ENCODE measurements at regions not wholly inside any gene's neighbourhood (a gene's known extent, or its start where the extent isn't known, plus 50 kb on each side); places are given as distances from the start of the nearest gene placed in this dataset.

GRCh38 chr5:52685971-52686370, 101.7 kb upstream of the ITGA1 start:
- Mint-ChIP-seq H3K4me1 (peaks cover 6% of the 10 kb centered on the region), H3K9me3 (no peaks in the 10 kb centered on the region), H3K4me3 (no peak overlapping the region), H3K36me3 (ENCODE audit: low read depth) (no peaks in the 10 kb centered on the region), H3K27me3 (ENCODE audit: insufficient read depth) (no peaks in the 10 kb centered on the region), H3K27ac (no peak overlapping the region)
- Histone ChIP-seq H3K9me3 (ENCODE audit: control insufficient read depth, low read length) (no peaks in the 10 kb centered on the region), H3K4me1 (ENCODE audit: control insufficient read depth, insufficient read depth, low read length) (no peaks in the 10 kb centered on the region), H3K36me3 (ENCODE audit: control insufficient read depth, insufficient read depth, low read length) (no peaks in the 10 kb centered on the region), H3K27ac (ENCODE audit: low read depth, low read length) (no peak overlapping the region), H3K27me3 (ENCODE audit: control insufficient read depth, insufficient read depth, low read length, poor library complexity, severe bottlenecking) (no peaks in the 10 kb centered on the region), H3K4me3 (ENCODE audit: low read length) (no peak overlapping the region), H3K9ac (ENCODE audit: extremely low read depth, low read length, poor library complexity, severe bottlenecking) (no peak overlapping the region)
- no peak for TF ChIP-seq CTCF (conservative IDR thresholded peaks at IDR 0.05)
- WGBS, 2 experiments (ENCODE audit: insufficient coverage in 1 of 2, insufficient read length in 1 of 2) = 86 to 100% methylated on average over 2 to 3 of the region's 4 CpGs
- DNase-seq = no peak

- Histone ChIP-seq H3K36me3 (ENCODE audit: control insufficient read depth, insufficient read depth, low read length) (no peaks in the 10 kb centered on the region), H3K4me1 (ENCODE audit: control insufficient read depth, insufficient read depth, low read length) (no peaks in the 10 kb centered on the region), H3K9me3 (ENCODE audit: control insufficient read depth, low read length) (no peaks in the 10 kb centered on the region), H3K27ac (ENCODE audit: low read depth, low read length) (no peak overlapping the region), H3K27me3 (ENCODE audit: control insufficient read depth, insufficient read depth, low read length, poor library complexity, severe bottlenecking) (no peaks in the 10 kb centered on the region), H3K9ac (ENCODE audit: extremely low read depth, low read length, poor library complexity, severe bottlenecking) (no peak overlapping the region), H3K4me3 (ENCODE audit: low read length) (no peak overlapping the region)
- WGBS, 2 experiments (ENCODE audit: insufficient coverage in 1 of 2, insufficient read length in 1 of 2) = 60 to 81% methylated on average over 1 to 2 of the region's 2 CpGs
- no peak overlapping the region for H3K27ac Mint-ChIP-seq
- no peak for TF ChIP-seq CTCF (conservative IDR thresholded peaks at IDR 0.05)
- H3K4me1 Mint-ChIP-seq = peaks cover 12% of the 10 kb centered on the region
- no peaks in the 10 kb centered on the region for H3K36me3 Mint-ChIP-seq (ENCODE audit: low read depth)
- H3K4me3 Mint-ChIP-seq = no peak overlapping the region
- DNase-seq = peak; percentile 49
- no peaks in the 10 kb centered on the region for H3K27me3 Mint-ChIP-seq (ENCODE audit: insufficient read depth)
- no peaks in the 10 kb centered on the region for H3K9me3 Mint-ChIP-seq
Measured at GRCh38 chr5:52690236-52690768, 97.4 kb upstream of the ITGA1 start.

DNA sequence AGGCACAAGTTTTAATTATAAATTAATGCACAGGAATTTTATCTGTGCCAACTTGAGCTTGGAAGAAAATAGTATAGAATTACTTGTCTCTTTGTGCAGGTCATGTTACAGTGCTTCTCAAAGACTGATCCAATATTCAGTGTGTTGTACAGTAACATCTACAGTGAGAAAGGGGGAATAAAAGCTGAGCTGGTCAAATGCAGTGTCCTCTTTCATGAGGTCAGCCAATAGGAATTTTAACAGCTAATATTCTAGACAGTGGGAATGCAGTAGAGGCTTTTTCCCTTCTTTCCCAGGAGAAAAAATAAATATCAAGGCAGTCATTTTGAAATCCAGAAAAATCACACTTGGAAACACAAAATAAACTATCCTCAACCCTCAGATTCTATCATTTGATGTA, 95.7 kb upstream of the ITGA1 start:
- no peaks in the 10 kb centered on the region for H3K9me3 Mint-ChIP-seq
- no peak overlapping the region for H3K27ac ChIP-seq (ENCODE audit: low read depth, low read length)
- no peaks in the 10 kb centered on the region for H3K36me3 ChIP-seq (ENCODE audit: control insufficient read depth, insufficient read depth, low read length)
- no peaks in the 10 kb centered on the region for H3K36me3 Mint-ChIP-seq (ENCODE audit: low read depth)
- no peaks in the 10 kb centered on the region for H3K27me3 ChIP-seq (ENCODE audit: control insufficient read depth, insufficient read depth, low read length, poor library complexity, severe bottlenecking)
- H3K27ac Mint-ChIP-seq = no peak overlapping the region
- no peak overlapping the region for H3K9ac ChIP-seq (ENCODE audit: extremely low read depth, low read length, poor library complexity, severe bottlenecking)
- no peak for DNase-seq
- H3K27me3 Mint-ChIP-seq (ENCODE audit: insufficient read depth) = no peaks in the 10 kb centered on the region
- H3K4me3 ChIP-seq (ENCODE audit: low read length) = no peak overlapping the region
- H3K4me1 ChIP-seq (ENCODE audit: control insufficient read depth, insufficient read depth, low read length) = no peaks in the 10 kb centered on the region
- H3K4me1 Mint-ChIP-seq = peaks cover 12% of the 10 kb centered on the region
- H3K4me3 Mint-ChIP-seq = no peak overlapping the region
- no peaks in the 10 kb centered on the region for H3K9me3 ChIP-seq (ENCODE audit: control insufficient read depth, low read length)
- no peak for TF ChIP-seq CTCF (conservative IDR thresholded peaks at IDR 0.05)
